HCT116 (cell line): ENCODE measurements at regions not wholly inside any gene's neighbourhood (a gene's known extent, or its start where the extent isn't known, plus 50 kb on each side); places are given as distances from the start of the nearest gene placed in this dataset.

Source experiments
- ATAC-seq: fragments of 200-7000 bp; cut with Tn5 transposase; 2 replicates; pipeline ENCODE4 v1.9.1; 2020; ENCODE audit warnings: mild to moderate bottlenecking, moderate library complexity
- BruUV-seq: library from RNA; stranded (reverse); fragments of 400-500 nt; replicated peaks from 2 replicates; lab custom pipeline; 2021; lab: Mats Ljungman, UMichigan
- CTCF ChIA-PET: fragments of 300-600 bp; sonication (Branson Sonifier 250); formaldehyde crosslinking; loops from one replicate; lab custom pipeline; 2021; ENCODE audit warnings: antibody characterized with exemption; lab: Charles Lee
- POLR2A ChIA-PET: fragments of 300-600, 350-600 bp; sonication (Branson Sonifier 250); formaldehyde crosslinking; loops from one replicate; lab custom pipeline; 2021; ENCODE audit warnings: antibody characterized with exemption; lab: Charles Lee
- RAD21 ChIA-PET, 2 experiments: fragments of 300-600 bp; sonication (Branson Sonifier 250); formaldehyde crosslinking; loops; one replicate each; lab custom pipeline; 2023; ENCODE audit warnings: low total read pairs in 2 of 2; ENCODE audit not compliant: uncharacterized antibody in 2 of 2, unreplicated experiment in 2 of 2, low non-redundant PET in 1 of 2; lab: Charles Lee
- DNase-seq: peaks from one replicate; pipeline ENCODE4 v3.0.0-alpha.2; 2010; ENCODE audit warnings: low read depth, low spot score
- H2AFZ ChIP-seq: fragments of 200-600 bp; shearing (Covaris generic), sonication (generic); 2 replicates; pipeline ENCODE4 v1.6.1; 2017; ENCODE audit warnings: low read depth, mixed run types, mixed read lengths, antibody characterized with exemption, low read length; ENCODE audit not compliant: poor library complexity, severe bottlenecking
- H3K27ac ChIP-seq: 2 replicates; pipeline ENCODE4 v1.5.1; 2012; ENCODE audit warnings: low read depth, low read length
- H3K27me3 ChIP-seq: fragments of 200-600 bp; sonication (generic); 2 replicates; pipeline ENCODE4 v1.6.1; 2016; ENCODE audit warnings: mixed run types, low read length, mixed read lengths; ENCODE audit not compliant: insufficient read depth
- H3K36me3 ChIP-seq, 2 experiments: fragments of 200-500 bp in 1 of 2; fragments of 200-600 bp in 1 of 2; sonication (Bioruptor generic) in 1 of 2; sonication (generic) in 1 of 2; 2 replicates each; pipeline versions ENCODE4 v1.5.1 to v1.6.1; 2014 to 2016; ENCODE audit warnings: low read length in 2 of 2, inconsistent platforms in 1 of 2, mixed read lengths in 1 of 2, mixed run types in 1 of 2; ENCODE audit not compliant: insufficient read depth in 2 of 2, control insufficient read depth in 1 of 2
- H3K4me1 ChIP-seq, 2 experiments: fragments of 200-600 bp in 1 of 2; sonication (generic) in 1 of 2; 2 replicates each; pipeline versions ENCODE4 v1.5.1 to v1.6.1; 2012 to 2017; ENCODE audit warnings: low read length in 2 of 2, inconsistent platforms in 1 of 2, mild to moderate bottlenecking in 1 of 2, mixed read lengths in 1 of 2, mixed run types in 1 of 2, moderate library complexity in 1 of 2; ENCODE audit not compliant: insufficient read depth in 2 of 2, control insufficient read depth in 1 of 2
- H3K4me2 ChIP-seq: fragments of 200-600 bp; sonication (generic); 2 replicates; pipeline ENCODE4 v1.6.1; 2017; ENCODE audit warnings: mixed run types, low read length, mixed read lengths
- H3K4me3 ChIP-seq, 2 experiments: fragments of 200-600 bp in 1 of 2; sonication (generic) in 1 of 2; replicated peaks in 1 of 2; 2 replicates each; pipeline ENCODE4 v1.5.1; 2011 to 2016; ENCODE audit warnings: low read length in 2 of 2, control low read depth in 1 of 2, low read depth in 1 of 2, mild to moderate bottlenecking in 1 of 2, mixed read lengths in 1 of 2, mixed run types in 1 of 2
- H3K79me2 ChIP-seq: fragments of 200-600 bp; sonication (generic); 2 replicates; pipeline ENCODE4 v1.6.1; 2017; ENCODE audit warnings: mild to moderate bottlenecking, mixed run types, low read length, moderate library complexity, mixed read lengths; ENCODE audit not compliant: insufficient read depth
- H3K9ac ChIP-seq: fragments of 200-600 bp; sonication (generic); 2 replicates; pipeline ENCODE4 v1.6.1; 2016; ENCODE audit warnings: low read length, mixed read lengths
- H3K9me2 ChIP-seq: fragments of 200-600 bp; sonication (generic), shearing (Covaris generic); 2 replicates; pipeline ENCODE4 v1.6.1; 2017; ENCODE audit warnings: mixed run types, mild to moderate bottlenecking, moderate library complexity; ENCODE audit not compliant: insufficient read depth
- H3K9me3 ChIP-seq, 2 experiments: fragments of 200-500 bp in 1 of 2; fragments of 200-600 bp in 1 of 2; sonication (Bioruptor generic) in 1 of 2; sonication (generic) in 1 of 2; 2 replicates each; pipeline ENCODE4 v1.6.1; 2014 to 2017; ENCODE audit warnings: low read length in 2 of 2, mixed read lengths in 2 of 2, inconsistent platforms in 1 of 2, low read depth in 1 of 2, mild to moderate bottlenecking in 1 of 2, mixed run types in 1 of 2, moderate library complexity in 1 of 2; ENCODE audit not compliant: control insufficient read depth in 1 of 2, insufficient read depth in 1 of 2
- H4K20me1 ChIP-seq: fragments of 200-600 bp; sonication (generic), shearing (Covaris generic); 2 replicates; pipeline ENCODE4 v1.6.1; 2017; ENCODE audit warnings: mixed run types, mild to moderate bottlenecking, moderate library complexity; ENCODE audit not compliant: insufficient read depth
- CBX3 ChIP-seq: IDR thresholded peaks from 2 replicates; pipeline ENCODE4 v1.6.1; 2012; ENCODE audit warnings: low read depth
- EGR1 ChIP-seq: IDR thresholded peaks from 2 replicates; pipeline ENCODE4 v1.6.1; 2012; ENCODE audit warnings: low read depth
- EZH2 ChIP-seq: fragments of 200-600 bp; sonication (generic); IDR thresholded peaks from 2 replicates; pipeline ENCODE4 v1.6.1; 2017; ENCODE audit warnings: antibody characterized with exemption, mixed run types
- EZH2phosphoT487 ChIP-seq: fragments of 200-600 bp; IDR thresholded peaks from 2 replicates; pipeline ENCODE4 v1.6.1; 2018; ENCODE audit warnings: antibody characterized with exemption, borderline replicate concordance
- JUND ChIP-seq: IDR thresholded peaks from 2 replicates; pipeline ENCODE4 v1.6.1; 2012
- SIN3A ChIP-seq: IDR thresholded peaks from 2 replicates; pipeline ENCODE4 v1.6.1; 2012; ENCODE audit warnings: low read depth
- ZNF274 ChIP-seq: fragments of 200-500 bp; sonication (Bioruptor generic); IDR thresholded peaks from 2 replicates; pipeline ENCODE4 v1.6.1; 2014; ENCODE audit warnings: mild to moderate bottlenecking, low read depth, low read length, inconsistent platforms
- intact Hi-C: fragments of 100-400 bp; cut with micrococcal nuclease; formaldehyde crosslinking; loops from 2 replicates; pipeline ENCODE4 v1.10.0; 2022
- TF ChIP-seq, protein P1 (sequence below): IDR thresholded peaks from 2 replicates; pipeline ENCODE4 v1.6.1; 2012; ENCODE audit warnings: low read depth
- TF ChIP-seq, protein P2 (sequence below), 3 experiments: fragments of 200-600 bp in 1 of 3; sonication (generic) in 1 of 3; IDR thresholded peaks in 2 of 3; conservative IDR thresholded peaks in 1 of 3; 2 replicates each; pipeline ENCODE4 v1.5.1; 2012 to 2017; ENCODE audit warnings: low read depth in 2 of 3, low read length in 2 of 3, antibody characterized with exemption in 1 of 3, borderline replicate concordance in 1 of 3, control low read depth in 1 of 3, mild to moderate bottlenecking in 1 of 3, mixed read lengths in 1 of 3, mixed run types in 1 of 3, moderate library complexity in 1 of 3; ENCODE audit not compliant: insufficient read depth in 1 of 3

DNA sequence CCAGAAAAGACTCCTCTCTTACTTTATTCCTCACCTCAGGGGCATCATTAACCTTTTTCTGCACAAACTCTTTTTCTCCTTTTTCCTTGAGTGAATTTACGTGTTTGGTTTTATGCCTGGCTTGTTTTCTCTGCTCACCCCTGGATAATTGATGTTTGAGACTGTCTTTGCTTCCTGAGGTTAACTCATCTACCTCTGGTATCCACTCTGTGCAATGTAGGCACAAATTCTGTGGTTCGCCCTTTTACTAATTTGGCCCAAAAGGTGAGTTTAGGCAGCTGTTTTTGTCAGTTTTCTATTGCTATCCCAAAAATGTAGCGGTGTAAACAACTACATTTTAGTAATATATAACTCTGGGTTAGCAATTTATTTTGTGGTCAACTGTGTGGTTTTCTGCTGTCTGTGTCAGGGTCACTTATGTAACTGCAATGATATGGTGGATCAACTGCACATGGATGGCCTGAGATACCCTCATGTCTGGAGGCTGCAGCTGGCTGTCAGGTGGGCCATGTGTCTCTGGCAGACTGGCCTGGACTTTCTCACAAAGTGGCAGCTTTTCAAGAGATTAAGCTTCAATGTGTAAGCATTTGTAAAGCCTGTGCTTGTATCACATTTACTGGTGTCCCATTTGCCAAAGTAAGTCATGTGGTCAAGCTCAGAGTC, 329.7 kb downstream of the FSIP2 start (continued):
- TF ChIP-seq, protein P1, sequence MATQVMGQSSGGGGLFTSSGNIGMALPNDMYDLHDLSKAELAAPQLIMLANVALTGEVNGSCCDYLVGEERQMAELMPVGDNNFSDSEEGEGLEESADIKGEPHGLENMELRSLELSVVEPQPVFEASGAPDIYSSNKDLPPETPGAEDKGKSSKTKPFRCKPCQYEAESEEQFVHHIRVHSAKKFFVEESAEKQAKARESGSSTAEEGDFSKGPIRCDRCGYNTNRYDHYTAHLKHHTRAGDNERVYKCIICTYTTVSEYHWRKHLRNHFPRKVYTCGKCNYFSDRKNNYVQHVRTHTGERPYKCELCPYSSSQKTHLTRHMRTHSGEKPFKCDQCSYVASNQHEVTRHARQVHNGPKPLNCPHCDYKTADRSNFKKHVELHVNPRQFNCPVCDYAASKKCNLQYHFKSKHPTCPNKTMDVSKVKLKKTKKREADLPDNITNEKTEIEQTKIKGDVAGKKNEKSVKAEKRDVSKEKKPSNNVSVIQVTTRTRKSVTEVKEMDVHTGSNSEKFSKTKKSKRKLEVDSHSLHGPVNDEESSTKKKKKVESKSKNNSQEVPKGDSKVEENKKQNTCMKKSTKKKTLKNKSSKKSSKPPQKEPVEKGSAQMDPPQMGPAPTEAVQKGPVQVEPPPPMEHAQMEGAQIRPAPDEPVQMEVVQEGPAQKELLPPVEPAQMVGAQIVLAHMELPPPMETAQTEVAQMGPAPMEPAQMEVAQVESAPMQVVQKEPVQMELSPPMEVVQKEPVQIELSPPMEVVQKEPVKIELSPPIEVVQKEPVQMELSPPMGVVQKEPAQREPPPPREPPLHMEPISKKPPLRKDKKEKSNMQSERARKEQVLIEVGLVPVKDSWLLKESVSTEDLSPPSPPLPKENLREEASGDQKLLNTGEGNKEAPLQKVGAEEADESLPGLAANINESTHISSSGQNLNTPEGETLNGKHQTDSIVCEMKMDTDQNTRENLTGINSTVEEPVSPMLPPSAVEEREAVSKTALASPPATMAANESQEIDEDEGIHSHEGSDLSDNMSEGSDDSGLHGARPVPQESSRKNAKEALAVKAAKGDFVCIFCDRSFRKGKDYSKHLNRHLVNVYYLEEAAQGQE = no peak
- TF ChIP-seq ZNF274 (no peak), JUND (no peak), SIN3A (no peak), EZH2phosphoT487 (no peak), EZH2 (no peak)

DNA sequence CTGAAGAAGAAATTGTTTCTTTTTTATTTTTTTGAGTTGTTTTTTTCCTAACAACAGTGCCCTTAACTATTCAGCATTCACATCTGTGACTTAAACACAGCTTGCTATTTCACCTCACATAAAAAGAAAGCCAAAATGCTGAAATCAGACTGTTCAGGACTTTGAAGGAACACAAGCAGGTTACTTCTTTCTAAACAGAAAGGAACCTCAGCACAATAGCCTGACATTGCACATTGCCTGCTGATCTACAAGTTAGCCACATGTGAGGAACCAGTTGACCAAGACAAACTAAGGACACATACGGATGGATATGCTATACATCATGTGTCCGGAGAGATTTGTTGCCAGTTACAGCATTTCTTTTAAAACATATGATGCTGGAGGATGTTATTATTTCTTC, 331.1 kb downstream of the FSIP2 start:
- ChIA-PET RAD21 (no interaction called here), POLR2A (no interaction called here), CTCF (no interaction called here)
- no peak overlapping the region for H3K4me3 ChIP-seq
- no peaks in the 10 kb centered on the region for H3K79me2 ChIP-seq
- H3K4me1 ChIP-seq = no peaks in the 10 kb centered on the region
- no peaks in the 10 kb centered on the region for H3K9me3 ChIP-seq
- H3K9ac ChIP-seq = no peak overlapping the region
- no peak for ATAC-seq
- H2AFZ ChIP-seq = no peak overlapping the region
- TF ChIP-seq EGR1 (no peak), CBX3 (no peak)
- TF ChIP-seq, protein P2, sequence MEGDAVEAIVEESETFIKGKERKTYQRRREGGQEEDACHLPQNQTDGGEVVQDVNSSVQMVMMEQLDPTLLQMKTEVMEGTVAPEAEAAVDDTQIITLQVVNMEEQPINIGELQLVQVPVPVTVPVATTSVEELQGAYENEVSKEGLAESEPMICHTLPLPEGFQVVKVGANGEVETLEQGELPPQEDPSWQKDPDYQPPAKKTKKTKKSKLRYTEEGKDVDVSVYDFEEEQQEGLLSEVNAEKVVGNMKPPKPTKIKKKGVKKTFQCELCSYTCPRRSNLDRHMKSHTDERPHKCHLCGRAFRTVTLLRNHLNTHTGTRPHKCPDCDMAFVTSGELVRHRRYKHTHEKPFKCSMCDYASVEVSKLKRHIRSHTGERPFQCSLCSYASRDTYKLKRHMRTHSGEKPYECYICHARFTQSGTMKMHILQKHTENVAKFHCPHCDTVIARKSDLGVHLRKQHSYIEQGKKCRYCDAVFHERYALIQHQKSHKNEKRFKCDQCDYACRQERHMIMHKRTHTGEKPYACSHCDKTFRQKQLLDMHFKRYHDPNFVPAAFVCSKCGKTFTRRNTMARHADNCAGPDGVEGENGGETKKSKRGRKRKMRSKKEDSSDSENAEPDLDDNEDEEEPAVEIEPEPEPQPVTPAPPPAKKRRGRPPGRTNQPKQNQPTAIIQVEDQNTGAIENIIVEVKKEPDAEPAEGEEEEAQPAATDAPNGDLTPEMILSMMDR (IDR thresholded peaks at IDR 0.05 in 2 of 3, conservative IDR thresholded peaks at IDR 0.05 in 1 of 3; ENCODE audit: borderline replicate concordance in 1 of 3, insufficient read depth in 1 of 3, low read depth in 2 of 3, low read length in 2 of 3) = no peak
- no peaks in the 10 kb centered on the region for H3K27me3 ChIP-seq
- no peak overlapping the region for H3K27ac ChIP-seq
- H3K4me2 ChIP-seq = no peak overlapping the region
- H3K9me2 ChIP-seq = no peaks in the 10 kb centered on the region
- intact Hi-C loops = no loop called here
- no TSS peak for BruUV-seq
- no peaks in the 10 kb centered on the region for H4K20me1 ChIP-seq
- no peaks in the 10 kb centered on the region for H3K36me3 ChIP-seq
- DNase-seq = no peak
